Endothelial cell of hepatic sinusoid (primary cell): ENCODE measurements at regions not wholly inside any gene's neighbourhood (a gene's known extent, or its start where the extent isn't known, plus 50 kb on each side); places are given as distances from the start of the nearest gene placed in this dataset.
"Not testable (repeated sequence)": the region's sequence is repeated elsewhere in the genome, so short reads cannot be mapped to it uniquely, and the experiment has no call there.

Experiments used
- in situ Hi-C: cut with HindIII; loops from 2 replicates; pipeline ENCODE4 v1.10.0; 2017; ENCODE audit warnings: low sequenced_read_pairs

DNA sequence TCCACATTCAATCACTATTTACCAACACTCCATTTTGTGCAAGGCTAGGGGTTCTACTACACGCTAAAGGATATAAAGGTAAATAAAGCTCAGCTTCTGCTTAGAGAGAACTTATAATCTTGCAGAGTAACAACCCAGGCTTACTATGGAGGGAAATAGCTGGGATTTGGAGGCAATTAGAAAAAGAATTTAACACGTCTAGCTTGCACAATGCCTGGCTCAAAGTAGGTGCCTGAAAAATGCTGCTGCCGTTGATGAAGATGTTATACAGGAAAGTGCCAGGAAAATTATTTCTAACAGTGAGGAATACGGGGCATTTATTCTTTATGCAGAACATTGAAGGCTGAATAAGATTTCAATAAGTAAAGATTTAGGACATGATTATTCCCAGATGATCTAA, 214.2 kb downstream of the KITLG start:
- in situ Hi-C loops = no loop called here

GRCh38 chr12:88367231-88367630, 213.0 kb downstream of the KITLG start:
- in situ Hi-C loops = no loop called here

GRCh38 chr12:88368077-88368476, 212.2 kb downstream of the KITLG start:
- in situ Hi-C loops = not testable (repeated sequence)

DNA sequence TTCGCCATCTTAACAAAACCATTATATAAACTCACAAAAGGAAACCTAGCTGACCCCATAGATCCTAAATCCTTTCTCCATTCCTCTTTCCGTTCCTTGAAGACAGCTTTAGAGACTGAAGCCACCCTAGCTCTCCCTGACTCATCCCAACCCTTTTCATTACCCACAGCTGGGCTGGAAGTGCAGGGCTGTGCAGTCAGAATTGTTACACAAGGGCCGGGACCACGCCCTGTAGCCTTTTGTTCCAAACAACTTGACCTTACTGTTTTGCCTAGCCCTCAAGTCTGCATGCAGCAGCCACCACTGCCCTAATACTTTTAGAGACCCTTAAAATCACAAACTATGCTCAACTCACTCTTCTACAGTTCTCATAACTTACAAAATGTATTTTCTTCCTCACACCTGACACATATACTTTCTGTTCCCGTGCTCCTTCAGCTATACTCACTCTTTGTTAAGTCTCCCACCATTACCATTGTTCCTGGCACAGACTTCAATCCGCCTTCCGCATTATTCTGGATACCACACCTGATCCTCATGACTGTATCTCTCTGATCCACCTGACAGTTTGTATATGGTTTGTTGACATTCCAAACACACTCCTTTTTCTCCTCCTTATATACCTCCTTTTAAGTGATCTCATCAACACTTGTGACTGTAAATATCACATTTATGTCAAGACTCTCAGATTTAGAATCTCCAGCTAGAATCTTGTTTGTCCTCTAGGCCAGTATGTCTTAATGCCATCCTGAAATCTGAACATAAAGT, 208.7 kb downstream of the KITLG start:
- in situ Hi-C loops = no loop called here

DNA sequence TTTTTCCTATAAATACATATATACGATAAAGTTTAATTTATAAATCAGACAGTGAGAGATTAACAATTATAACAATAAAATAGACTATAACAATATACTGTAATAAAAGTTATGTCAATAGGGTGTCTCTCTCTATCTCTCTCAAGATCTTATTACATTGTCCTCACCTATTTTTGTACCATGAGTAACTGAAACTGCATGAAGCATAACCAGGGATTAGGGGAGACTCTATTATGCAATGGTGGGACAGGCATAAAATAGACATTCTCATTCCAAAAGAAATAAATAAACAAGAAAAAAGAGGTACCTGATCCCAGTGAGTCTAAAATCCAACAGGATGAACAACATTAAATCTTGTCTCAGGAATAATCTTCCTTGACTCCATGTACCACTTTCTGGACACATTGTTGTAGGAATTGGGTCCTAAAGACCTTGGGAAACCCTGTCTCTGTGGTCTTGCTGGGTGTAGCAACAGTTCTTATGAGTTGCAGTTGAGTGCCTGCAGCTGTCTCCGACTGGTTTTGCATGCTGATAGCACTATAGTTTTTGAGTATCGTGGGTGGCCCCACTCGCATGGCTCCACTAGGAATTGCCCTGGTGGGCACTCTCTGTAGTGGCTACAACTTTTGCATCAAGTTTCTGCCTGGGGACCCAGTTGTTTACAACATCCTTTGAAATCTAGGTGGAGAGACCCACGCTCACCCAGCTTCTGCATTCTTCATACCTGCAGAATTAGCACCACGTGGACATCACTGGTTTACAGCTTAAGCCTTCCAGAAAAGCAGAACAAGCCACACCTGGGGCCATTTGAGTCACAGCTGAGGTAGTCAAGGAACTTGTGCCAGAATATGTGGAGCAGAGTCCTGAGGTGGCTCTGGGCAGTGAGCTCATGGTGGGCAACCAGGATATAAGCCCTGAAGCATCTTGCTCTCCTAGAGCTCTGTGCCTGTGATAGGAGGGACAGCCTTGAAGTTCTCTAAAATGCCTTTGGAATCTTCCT, 204.7 kb downstream of the KITLG start:
- in situ Hi-C loops = no loop called here

DNA sequence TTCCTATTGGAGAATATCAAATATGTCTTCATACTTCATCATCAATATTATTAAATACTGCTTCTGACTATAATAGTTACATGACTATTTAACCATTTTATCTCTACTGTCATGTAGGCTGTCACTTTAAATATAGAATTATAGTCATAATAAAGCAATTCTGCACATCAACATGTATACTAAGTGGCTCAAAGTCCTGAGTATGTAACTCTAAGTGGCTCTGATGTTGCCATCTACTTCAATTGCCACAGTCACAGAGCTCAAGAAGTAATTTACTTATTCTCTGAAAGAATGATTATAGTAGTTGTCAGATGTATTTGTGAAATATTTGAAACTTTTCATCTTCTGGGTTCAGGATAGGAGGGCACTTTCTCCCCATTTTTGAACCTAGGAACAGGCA, 202.3 kb downstream of the KITLG start:
- in situ Hi-C loops = no loop called here

GRCh38 chr12:88381466-88381865, 198.8 kb downstream of the KITLG start:
- in situ Hi-C loops = no loop called here

DNA sequence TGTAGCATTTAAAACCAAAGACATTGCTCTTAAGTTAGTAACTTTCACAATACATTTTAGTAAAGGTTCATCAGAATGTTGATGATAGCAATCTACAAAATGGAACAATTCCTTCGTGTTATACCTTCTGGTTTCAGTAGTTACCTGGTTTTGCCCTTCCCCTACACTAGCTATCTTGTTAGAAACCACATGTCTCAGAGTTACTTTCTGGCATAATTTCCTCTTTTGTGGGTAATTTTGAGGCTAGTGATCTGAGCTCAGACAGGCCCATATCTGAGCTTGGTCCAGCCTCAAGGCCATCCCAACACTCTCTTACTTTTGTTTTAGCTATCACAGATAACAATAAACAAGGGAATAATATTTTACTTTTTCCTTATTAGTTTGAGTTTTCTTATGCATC, 196.9 kb downstream of the KITLG start:
- in situ Hi-C loops = no loop called here

DNA sequence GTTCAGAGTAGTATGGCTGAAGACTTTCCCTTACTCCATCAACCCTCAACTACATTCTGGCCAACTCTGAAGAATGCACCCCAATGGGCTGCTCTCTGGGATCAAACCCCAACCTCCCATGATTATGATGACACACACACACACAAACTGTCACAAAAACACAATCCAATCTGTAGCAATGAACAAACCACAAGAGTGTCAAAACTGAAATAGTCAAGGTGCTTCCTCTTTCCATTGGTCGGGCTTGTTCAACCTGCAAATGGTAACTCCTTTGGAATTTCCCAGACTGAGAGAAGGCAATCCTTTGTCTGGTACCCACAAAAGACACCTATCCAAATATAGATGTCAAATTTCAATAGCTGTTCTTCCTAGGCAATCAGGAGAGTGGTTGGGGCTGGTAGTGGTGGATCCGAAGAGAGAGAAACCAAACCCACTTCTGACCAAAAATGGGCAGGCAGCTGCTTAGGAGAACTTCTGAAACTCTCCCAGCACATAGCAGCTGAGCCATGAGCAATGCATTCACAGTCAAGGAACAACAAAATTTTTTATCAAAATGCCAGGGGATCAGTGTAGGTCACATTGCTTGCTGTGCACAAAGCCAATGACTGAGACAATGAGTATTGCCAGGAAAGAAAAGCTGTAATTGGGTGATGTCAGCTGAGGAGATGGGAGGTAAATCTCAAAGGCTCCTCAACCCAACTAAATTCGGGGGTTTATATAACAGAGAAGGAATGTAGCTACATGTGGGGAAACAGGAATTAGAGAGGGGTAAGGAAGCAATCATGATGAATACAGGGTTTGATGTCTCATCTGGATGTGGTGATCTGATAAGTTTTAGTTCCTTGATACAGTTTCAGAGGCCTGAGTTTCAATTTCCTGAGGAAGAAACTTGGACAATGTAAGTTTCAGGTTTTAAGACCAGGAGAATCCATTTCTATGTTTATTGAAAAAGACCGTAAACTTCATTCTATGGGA, 191.4 kb downstream of the KITLG start:
- in situ Hi-C loops = no loop called here

DNA sequence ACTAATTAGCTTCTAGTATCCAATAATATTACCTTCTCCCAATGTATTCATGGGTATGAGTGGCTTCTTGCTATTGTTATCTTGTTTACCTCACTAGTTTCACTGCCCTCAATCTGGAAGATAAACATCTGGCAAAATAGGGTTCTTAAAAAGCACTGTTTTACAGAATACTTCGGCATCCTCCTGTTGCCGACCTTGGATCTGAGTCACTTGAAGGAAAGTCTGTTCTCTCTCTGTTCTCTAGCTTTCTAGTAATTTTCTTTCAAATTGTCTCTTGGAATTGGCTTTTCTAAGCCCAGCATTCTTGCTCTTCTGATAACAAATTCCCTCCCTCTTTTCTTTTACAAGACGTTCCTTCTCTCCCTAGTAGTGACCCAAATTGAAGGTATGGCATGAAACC, 189.5 kb downstream of the KITLG start:
- in situ Hi-C loops = no loop called here

DNA sequence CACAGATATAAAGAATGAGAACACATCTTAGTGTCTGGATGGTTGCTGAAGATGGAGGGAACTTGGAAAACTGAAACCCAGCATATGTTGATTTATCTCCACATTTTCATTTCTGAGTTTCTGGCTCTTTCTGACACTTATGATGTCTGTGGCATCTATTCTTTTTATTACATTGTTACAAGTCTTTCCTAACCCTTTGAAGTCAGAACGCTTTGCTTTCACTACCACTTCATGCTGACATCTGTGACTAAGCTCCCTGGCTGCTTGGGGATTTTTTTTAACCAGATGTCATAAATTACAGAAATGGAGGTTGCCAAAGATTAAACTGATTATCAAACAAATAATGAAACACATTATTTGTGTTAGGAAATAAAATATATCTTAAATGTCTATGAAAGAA, 188.7 kb downstream of the KITLG start:
- in situ Hi-C loops = no loop called here

DNA sequence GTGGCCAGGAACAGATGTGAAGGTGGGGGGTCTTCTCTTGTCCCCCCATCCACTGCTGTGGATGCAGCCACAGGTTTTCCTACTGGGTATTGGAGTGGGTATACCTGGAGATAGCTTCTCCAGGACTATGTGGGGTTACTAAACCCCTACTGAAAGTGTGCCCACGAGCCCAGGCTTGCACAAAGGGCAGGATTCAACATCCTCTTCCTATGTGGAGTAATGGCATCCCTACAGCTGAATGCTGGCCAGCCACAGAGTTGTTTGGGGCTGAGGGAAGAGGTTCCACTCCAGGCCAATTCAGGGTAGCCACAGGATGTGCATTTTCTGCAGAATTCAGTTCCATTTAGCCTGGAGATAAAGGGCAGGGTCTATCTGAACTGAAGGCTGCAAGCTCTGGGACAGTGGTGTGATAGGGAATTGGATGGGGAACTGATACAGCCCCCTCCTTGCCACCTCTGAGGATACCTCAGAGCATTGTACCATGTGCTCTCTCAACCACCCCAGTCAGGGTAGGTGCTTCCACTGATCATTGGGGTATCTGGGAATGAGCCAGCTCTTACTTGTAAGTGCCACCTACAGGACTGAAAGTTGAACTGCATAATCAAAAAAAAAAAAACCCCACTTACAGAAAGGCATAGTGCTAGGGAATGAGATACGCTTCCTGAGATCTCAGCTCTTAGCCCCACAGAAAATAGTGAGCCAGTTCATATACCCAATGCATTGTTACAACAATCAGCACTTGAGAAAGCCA, 187.1 kb downstream of the KITLG start:
- in situ Hi-C loops = no loop called here

DNA sequence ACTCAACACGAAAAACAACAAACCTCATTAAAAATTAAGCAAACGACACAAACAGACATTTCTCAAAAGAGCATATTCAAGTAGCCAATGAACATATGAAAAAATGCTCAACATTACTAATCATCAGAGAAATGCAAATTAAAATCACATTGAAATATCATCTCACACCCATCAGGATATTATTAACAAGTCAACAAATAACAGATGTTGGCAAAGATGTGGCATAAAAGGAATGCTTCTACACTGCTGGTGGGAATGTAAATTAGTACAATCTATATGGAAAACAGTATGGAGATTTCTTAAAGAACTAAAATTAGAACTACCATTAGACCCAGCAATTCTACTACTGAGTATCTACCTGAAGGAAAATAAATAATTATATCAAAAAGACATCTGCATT, 182.2 kb downstream of the KITLG start:
- in situ Hi-C loops = no loop called here

DNA sequence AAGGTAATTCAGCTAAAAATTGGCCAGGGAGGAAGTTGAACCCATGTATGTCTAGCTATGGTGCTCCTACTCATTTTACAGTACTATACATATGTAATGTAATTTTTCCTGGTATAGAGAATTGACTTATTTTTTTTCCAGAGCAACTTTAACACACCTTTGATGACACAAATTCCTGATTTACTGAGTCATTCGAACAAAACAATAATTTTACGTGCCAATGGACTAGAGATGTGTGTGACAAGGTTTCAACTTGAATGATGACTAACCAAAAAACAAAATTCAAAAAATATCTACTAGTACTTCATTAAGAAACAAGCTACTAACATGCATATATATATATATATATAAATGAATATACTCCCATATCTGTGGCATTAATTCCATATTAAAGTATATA, 180.5 kb downstream of the KITLG start:
- in situ Hi-C loops = no loop called here

GRCh38 chr12:88400302-88400701, 180.0 kb downstream of the KITLG start:
- in situ Hi-C loops = no loop called here

DNA sequence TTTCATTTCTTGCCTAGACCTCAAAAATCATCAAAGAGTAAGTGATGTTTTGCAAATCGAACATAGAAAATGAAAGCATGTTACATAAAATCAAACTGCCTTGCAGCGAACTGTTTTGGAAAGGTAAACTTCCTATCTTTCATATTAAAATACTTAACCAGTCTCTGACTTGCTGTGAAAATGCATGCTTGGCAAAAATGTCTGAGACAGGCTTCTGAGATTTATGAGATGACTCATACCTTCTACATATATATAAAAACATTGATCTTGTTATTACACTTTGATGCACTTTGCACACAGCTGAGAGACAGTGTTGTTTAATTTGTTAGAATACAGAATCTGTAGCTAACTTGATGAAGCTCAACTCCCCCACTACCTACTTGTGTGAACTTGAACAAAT, 179.1 kb downstream of the KITLG start:
- in situ Hi-C loops = no loop called here

DNA sequence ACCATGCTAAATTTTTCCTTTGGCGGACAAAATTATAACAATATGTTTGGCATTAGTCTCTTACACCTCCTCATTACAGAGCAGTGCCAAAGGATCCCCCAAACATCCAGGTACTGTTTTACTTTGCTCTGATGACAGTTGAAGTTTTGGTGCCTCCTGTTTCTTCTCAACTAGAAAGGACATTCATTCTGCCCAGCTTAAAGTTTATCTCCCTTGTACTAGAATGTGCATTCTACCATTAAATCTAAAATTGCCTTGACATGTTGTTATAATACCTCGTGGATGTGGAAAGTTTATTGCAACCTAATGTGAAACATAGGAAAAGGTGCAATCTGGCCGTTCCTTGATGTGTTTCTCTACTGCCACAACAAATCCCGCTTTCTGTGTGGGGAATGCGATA, 173.4 kb downstream of the KITLG start:
- in situ Hi-C loops = no loop called here

GRCh38 chr12:88408823-88409222, 171.4 kb downstream of the KITLG start:
- in situ Hi-C loops = no loop called here

- in situ Hi-C loops = no loop called here
Measured at GRCh38 chr12:88409257-88409656, 171.0 kb downstream of the KITLG start.

DNA sequence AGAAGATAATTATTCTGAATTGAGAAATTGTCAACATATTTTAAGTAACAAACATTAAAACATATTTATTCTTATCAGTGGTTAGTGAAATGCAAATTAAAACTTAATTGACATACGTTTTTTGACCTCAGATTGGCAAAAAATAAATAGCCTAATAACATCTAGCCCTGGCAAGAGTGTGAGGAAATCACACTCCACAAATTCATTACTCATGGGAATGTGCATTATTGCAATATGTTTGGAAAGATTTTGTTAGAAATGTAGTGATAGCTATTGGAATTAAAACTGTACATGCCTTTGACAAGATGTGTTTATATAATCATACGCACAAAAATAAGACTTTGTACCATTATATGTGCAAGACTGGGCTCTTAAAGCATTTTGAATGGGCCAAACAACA, 168.6 kb downstream of the KITLG start:
- in situ Hi-C loops = no loop called here
